T-helper 2 cell treated with Interferon-gamma antibody and Interleukin-4, amounts not matched to agents 100 ng/mL and 5 ng/mL, for 36 hours (primary cell): ENCODE measurements at regions not wholly inside any gene's neighbourhood (a gene's known extent, or its start where the extent isn't known, plus 50 kb on each side); places are given as distances from the start of the nearest gene placed in this dataset.

ENCODE experiments used
- intact Hi-C: fragments of 100-400 bp; cut with micrococcal nuclease; formaldehyde crosslinking; loops from one replicate; pipeline ENCODE4 v1.15.1; 2023

DNA sequence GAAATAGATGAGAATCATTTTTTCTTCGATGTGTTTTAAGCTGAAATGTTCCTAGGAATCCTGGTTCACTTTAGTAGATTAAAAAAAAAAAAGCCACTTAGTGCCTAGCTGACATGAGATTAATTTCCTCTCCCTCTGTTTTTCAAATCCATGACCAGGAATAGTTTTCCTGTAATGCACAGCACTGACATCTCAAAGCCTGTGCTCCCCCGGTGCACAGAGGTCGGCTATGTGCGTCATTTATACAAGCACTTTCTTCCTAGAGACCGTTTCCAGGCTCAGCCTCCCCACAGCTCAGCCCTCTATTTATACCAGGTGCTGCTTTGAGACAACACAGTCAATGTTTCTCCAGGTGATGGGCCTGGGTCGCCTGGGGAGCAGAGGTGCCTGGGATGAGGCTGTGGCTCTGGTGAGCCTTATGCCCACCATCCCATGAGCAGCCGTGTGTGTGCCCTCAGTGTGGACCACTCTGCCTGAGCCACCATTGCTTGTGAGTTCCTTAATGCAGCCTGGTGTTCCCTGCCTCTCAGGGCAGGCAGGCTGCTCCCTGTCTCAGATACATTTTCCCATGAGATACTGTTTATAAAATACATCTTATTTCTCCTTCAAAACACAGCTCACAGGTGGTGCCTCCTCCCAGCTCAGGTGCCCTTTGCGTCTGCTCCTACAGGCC is 515.7 kb upstream of the HS6ST1 start:
- intact Hi-C loops: no loop called here

DNA sequence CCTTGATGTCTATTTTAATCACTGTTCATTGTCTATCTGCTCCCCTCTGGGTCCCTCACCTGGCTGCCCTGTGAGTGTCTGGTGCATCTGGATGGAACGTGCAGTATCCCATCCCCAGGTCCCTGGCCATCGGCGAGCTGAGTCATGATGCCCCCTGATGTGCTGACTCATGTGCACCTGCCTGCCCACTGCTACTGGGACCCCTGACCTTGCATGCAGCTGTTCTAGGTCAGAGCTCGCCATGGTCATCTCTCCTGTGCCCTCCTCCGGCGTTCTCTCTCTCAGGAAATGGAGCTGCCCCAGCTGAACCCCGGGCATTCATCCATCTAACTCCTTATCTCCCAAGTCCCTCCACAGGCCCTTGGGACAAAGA is 516.2 kb upstream of the HS6ST1 start:
- intact Hi-C loops: no loop called here

GRCh38 chr2:128835342-128835855 is 516.7 kb upstream of the HS6ST1 start:
- intact Hi-C loops: no loop called here

DNA sequence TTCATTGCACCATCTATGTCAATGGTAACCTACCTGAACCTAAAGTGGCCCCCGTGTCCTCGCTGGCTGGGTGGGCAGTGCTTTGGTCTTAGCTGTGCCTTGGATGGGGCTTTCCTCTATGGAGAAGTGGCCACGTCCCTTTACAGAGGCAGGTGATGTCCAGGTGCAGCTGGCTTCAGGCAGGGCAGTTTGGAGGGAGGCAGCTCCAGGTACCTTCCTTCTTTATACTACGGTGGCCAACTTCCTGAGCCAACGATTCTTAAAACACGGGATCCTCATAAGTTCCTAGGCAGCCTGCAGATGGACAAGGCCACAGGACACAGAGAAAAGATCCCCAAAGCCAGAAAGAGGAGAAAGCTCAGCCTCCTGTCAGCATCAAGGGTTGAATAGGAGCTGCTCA is 517.3 kb upstream of the HS6ST1 start:
- intact Hi-C loops: no loop called here

- intact Hi-C loops: no loop called here
Measured at GRCh38 chr2:128836559-128837100, 518.0 kb upstream of the HS6ST1 start.

- intact Hi-C loops: no loop called here
Measured at GRCh38 chr2:128838244-128838643, 519.6 kb upstream of the HS6ST1 start.

GRCh38 chr2:128841803-128842202 is 523.1 kb upstream of the HS6ST1 start:
- intact Hi-C loops: no loop called here

DNA sequence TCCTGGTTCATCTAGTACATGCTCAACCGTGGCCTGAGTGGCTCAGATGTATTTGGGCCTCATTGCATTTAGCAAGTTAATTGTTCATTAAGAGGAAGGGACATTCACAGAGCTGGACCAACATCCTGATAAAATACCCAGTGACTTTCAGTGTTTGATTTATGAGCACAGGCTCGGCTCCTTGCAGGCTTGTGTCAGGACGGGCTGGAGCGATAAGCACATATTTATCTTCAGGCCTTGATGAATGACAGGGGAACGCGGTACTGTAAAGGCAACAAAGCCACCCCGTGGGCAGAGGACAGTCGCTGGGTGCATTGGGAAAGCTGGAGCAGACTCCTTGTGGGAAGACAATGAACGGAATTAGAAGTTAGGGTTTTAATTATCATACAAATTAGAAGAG is 548.6 kb upstream of the HS6ST1 start:
- intact Hi-C loops: no loop called here

- intact Hi-C loops: no loop called here
Measured at GRCh38 chr2:128867936-128868636, 549.4 kb upstream of the HS6ST1 start.

- intact Hi-C loops: no loop called here
Measured at GRCh38 chr2:128868686-128869551, 550.3 kb upstream of the HS6ST1 start.

GRCh38 chr2:128874608-128875007 is 555.9 kb upstream of the HS6ST1 start:
- intact Hi-C loops: no loop called here

- intact Hi-C loops: no loop called here
Measured at GRCh38 chr2:128876986-128877983, 558.6 kb upstream of the HS6ST1 start.

DNA sequence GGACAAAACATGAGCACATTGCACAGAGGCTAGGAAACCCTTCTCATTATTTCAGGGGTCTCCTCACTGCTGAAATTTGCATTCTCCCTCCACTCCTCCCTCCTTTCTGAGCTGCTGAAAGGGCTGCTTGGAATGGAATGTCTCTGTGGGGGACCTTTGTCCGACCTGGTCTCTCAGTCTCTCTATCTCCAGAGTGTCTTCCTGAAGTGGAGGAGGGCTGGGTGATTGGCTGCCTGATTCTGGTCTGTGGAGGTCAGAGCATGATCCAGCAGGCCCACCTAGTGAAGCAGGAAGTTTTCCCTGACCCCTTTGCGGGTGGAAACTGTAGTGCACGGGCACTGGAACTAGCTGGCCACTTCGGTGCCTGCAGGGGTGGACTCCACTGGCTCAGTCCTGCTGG is 560.5 kb upstream of the HS6ST1 start:
- intact Hi-C loops: no loop called here

GRCh38 chr2:128894896-128895295 is 576.2 kb upstream of the HS6ST1 start:
- intact Hi-C loops: no loop called here

DNA sequence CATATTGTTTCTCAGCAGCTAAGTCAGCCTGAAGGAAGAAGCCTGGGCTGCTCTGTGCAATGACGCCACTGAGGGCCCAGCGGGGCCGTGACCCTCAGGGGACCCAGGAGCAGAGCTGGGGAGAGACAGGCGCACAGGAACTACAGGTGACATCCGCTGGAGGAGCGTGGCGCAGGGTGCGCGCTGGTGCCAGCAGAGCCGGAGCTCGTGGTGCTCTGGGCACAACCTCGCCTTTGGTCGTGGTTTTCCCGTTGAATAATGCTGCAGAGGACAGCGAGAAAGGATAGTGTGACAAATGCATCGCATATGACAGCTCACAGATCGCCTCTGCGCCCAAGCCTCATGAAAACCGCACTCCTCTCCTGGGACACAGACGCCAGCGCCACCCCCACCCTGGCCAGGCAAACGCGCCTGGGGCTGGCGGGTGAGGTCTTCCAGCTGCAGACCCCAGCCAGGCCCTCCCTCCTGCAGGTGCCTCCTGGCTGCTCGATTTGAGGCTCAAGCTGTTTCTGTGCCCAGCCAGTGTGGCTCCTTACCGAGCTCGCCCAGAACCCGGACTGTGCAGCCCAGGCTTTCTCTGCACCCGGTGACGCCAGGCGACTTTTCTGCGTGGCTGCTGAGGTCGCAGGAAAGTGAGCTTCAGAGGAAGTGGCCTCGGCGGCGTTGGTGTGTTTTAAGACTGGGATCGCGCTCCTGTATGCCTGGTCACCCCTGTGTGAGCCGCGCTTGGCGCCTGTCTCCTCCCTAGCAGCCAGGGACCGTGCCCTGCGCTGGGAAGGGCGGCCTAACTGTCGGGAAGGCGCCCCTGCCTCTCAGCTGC is 583.1 kb upstream of the HS6ST1 start:
- intact Hi-C loops: no loop called here

DNA sequence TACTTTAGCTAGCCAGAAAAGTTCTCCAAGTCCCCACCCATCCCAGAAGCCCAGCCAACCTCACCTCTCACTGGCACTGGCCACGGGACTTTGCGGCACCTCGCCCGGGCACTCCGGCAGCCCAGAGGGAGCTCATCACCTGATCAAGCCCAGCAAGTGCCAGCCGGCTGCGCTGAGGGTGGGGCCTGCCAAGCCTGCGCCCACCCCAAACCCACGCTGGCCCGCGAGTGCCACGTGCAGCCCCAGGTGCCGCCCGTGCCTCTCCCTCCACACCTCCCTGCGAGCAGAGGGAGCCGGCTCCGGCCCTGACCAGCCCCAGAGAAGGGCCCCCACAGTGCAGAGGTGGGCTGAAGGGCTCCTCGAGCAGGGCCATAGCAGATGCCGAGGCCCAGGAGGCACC is 585.0 kb upstream of the HS6ST1 start:
- intact Hi-C loops: no loop called here

DNA sequence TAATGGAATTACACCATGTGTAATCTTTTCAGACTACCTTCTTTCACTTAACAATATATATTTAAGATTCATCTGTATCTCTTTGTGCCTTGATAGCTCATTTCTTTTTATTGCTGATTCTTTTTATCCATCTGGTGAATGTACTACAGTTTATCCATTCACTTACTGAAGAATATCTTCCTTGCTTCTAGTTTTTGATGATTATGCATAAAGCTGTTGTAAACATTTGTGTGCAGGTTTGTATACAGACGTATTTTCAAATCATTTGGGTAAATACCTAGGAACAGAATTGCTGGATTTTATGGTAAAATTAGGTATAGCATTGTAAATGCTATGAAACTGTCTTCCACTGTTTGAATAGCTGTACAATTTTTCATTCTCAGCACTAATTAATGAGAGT is 592.6 kb upstream of the HS6ST1 start:
- intact Hi-C loops: no loop called here

DNA sequence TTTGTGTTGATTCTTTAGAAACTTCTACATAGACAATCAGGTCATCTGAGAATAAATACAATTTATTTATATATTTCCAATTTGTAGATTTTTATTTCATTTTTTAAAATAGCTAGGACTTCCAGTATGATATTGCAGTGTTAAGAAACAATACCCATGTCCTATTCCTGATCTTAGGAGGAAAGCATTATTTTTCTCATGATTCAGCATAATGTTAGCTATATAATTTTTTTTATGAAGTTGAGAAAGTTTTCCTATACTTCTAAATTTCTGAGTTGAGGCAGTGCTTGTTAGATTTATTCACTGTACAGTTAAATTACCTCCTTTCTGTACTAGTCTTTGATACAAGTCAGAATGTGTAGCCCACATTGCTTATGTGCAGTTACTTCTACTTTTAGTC is 595.7 kb upstream of the HS6ST1 start:
- intact Hi-C loops: no loop called here

- intact Hi-C loops: no loop called here
Measured at GRCh38 chr2:128921751-128922150, 603.1 kb upstream of the HS6ST1 start.

- intact Hi-C loops: no loop called here
Measured at GRCh38 chr2:128922154-128922553, 603.5 kb upstream of the HS6ST1 start.
